ENCODE measurements at regions not wholly inside any gene's neighbourhood (a gene's known extent, or its start where the extent isn't known, plus 50 kb on each side); places are given as distances from the start of the nearest gene placed in this dataset.

- TF ChIP-seq EZH2 (IDR thresholded peaks at IDR 0.05; ENCODE audit: low read depth, low read length, severe bottlenecking): no peak
- no peak for TF ChIP-seq CTCF (IDR thresholded peaks at IDR 0.05; ENCODE audit: control extremely low read depth in 1 of 3, insufficient read depth in 1 of 3, low read depth in 1 of 3, low read length in 3 of 3)
- TF ChIP-seq SP1 (IDR thresholded peaks at IDR 0.05; ENCODE audit: low read depth, low read length): no peak
- no peak for TF ChIP-seq TAF7 (optimal IDR thresholded peaks at IDR 0.05; ENCODE audit: borderline replicate concordance, low read depth, low read length)
- TF ChIP-seq MAX (IDR thresholded peaks at IDR 0.05): no peak
Observed at GRCh38 chr13:44224450-44225149, 149.0 kb upstream of the SERP2 start.
